GM23338 (cell line): ENCODE measurements at regions not wholly inside any gene's neighbourhood (a gene's known extent, or its start where the extent isn't known, plus 50 kb on each side); places are given as distances from the start of the nearest gene placed in this dataset.

Source experiments
- ATAC-seq: fragments of 200-7000 bp; cut with Tn5 transposase; 3 replicates; pipeline ENCODE4 v1.9.1; 2020
- DNase-seq: peaks from one replicate; pipeline ENCODE4 v3.0.0-alpha.2; 2015; ENCODE audit warnings: low spot score
- H2AFZ ChIP-seq: fragments of 200-600 bp; sonication (generic); 2 replicates; pipeline ENCODE4 v1.8.0; 2016; ENCODE audit warnings: antibody characterized with exemption, mild to moderate bottlenecking, moderate library complexity
- H3F3A ChIP-seq: fragments of 200-600 bp; sonication (generic); replicated peaks from 2 replicates; pipeline ENCODE4 v1.8.0; 2017; ENCODE audit warnings: antibody characterized with exemption, mixed run types, low read depth
- H3K27ac ChIP-seq: fragments of 200-600 bp; sonication (generic); 2 replicates; pipeline ENCODE4 v1.6.1; 2016; ENCODE audit warnings: low read depth
- H3K27me3 ChIP-seq: fragments of 200-600 bp; sonication (generic); 2 replicates; pipeline ENCODE4 v1.8.0; 2016; ENCODE audit warnings: mild to moderate bottlenecking, mixed run types, moderate library complexity; ENCODE audit not compliant: insufficient read depth
- H3K36me3 ChIP-seq: fragments of 200-600 bp; sonication (generic); 2 replicates; pipeline ENCODE4 v1.8.0; 2016; ENCODE audit warnings: mild to moderate bottlenecking; ENCODE audit not compliant: insufficient read depth
- H3K4me1 ChIP-seq: fragments of 200-600 bp; sonication (generic); 2 replicates; pipeline ENCODE4 v1.8.0; 2016; ENCODE audit warnings: mild to moderate bottlenecking, moderate library complexity; ENCODE audit not compliant: insufficient read depth
- H3K4me2 ChIP-seq: fragments of 200-600 bp; sonication (generic); 2 replicates; pipeline ENCODE4 v1.7.1; 2017; ENCODE audit warnings: mixed run types
- H3K4me3 ChIP-seq: fragments of 200-600 bp; sonication (generic); 2 replicates; pipeline ENCODE4 v1.6.1; 2016; ENCODE audit warnings: mixed run types
- H3K79me2 ChIP-seq: fragments of 200-600 bp; sonication (generic); replicated peaks from 2 replicates; pipeline ENCODE4 v1.8.0; 2017; ENCODE audit warnings: mild to moderate bottlenecking; ENCODE audit not compliant: insufficient read depth
- H3K9me2 ChIP-seq: fragments of 200-600 bp; sonication (generic); 2 replicates; pipeline ENCODE4 v1.8.0; 2017; ENCODE audit not compliant: insufficient read depth
- H4K20me1 ChIP-seq: fragments of 200-600 bp; sonication (generic); replicated peaks from 2 replicates; pipeline ENCODE4 v1.8.0; 2017; ENCODE audit warnings: mild to moderate bottlenecking; ENCODE audit not compliant: insufficient read depth
- H3K27ac Mint-ChIP-seq: 2 replicates; pipeline ENCODE4 v1.8.0; 2020; ENCODE audit warnings: inconsistent platforms, mild to moderate bottlenecking, moderate library complexity, mixed read lengths
- H3K27me3 Mint-ChIP-seq: 3 replicates; pipeline ENCODE4 v1.8.0; 2022; ENCODE audit warnings: low read depth, mild to moderate bottlenecking, moderate library complexity, mixed read lengths, inconsistent platforms; ENCODE audit not compliant: insufficient read depth, poor library complexity
- H3K36me3 Mint-ChIP-seq: 3 replicates; pipeline ENCODE4 v1.8.0; 2021; ENCODE audit warnings: low read depth, mild to moderate bottlenecking, inconsistent platforms, moderate library complexity, mixed read lengths
- H3K4me1 Mint-ChIP-seq: 3 replicates; pipeline ENCODE4 v1.8.0; 2020; ENCODE audit warnings: mild to moderate bottlenecking, inconsistent platforms, mixed read lengths
- H3K4me3 Mint-ChIP-seq: 3 replicates; pipeline ENCODE4 v1.8.0; 2021; ENCODE audit warnings: moderate library complexity, mild to moderate bottlenecking, inconsistent platforms, mixed read lengths
- H3K9me3 Mint-ChIP-seq: 3 replicates; pipeline ENCODE4 v1.8.0; 2020; ENCODE audit warnings: moderate library complexity, mild to moderate bottlenecking, inconsistent platforms, mixed read lengths
- CREB1 ChIP-seq: fragments of 250-450 bp; sonication (Bioruptor Pico); IDR thresholded peaks from 2 replicates; pipeline ENCODE4 v1.5.0; 2020; ENCODE audit warnings: low read depth, mild to moderate bottlenecking, moderate library complexity
- CTCF ChIP-seq, 2 experiments: fragments of 200-600 bp in 1 of 2; sonication (generic) in 1 of 2; conservative IDR thresholded peaks; 2 replicates each; pipeline versions ENCODE4 v1.5.1 to v1.6.1; 2016 to 2017; ENCODE audit warnings: antibody characterized with exemption in 2 of 2, low read depth in 2 of 2, mild to moderate bottlenecking in 2 of 2, moderate library complexity in 1 of 2
- EZH2 ChIP-seq: fragments of 200-600 bp; sonication (generic); IDR thresholded peaks from one replicate; pipeline ENCODE4 v1.8.0; 2017; ENCODE audit warnings: antibody characterized with exemption, mild to moderate bottlenecking, low read depth; ENCODE audit not compliant: unreplicated experiment
- EZH2phosphoT487 ChIP-seq: fragments of 200-600 bp; sonication (generic); IDR thresholded peaks from one replicate; pipeline ENCODE4 v1.8.1; 2018; ENCODE audit warnings: antibody characterized with exemption; ENCODE audit not compliant: unreplicated experiment
- JUNB ChIP-seq: IDR thresholded peaks from one replicate; pipeline ENCODE4 v1.6.1; 2016; ENCODE audit warnings: antibody characterized with exemption; ENCODE audit not compliant: unreplicated experiment
- NANOG ChIP-seq: IDR thresholded peaks from 2 replicates; pipeline ENCODE4 v1.6.1; 2016; ENCODE audit warnings: antibody characterized with exemption, borderline replicate concordance
- REST ChIP-seq: IDR thresholded peaks from one replicate; pipeline ENCODE4 v1.6.1; 2018; ENCODE audit warnings: antibody characterized with exemption; ENCODE audit not compliant: unreplicated experiment
- STAT1 ChIP-seq: IDR thresholded peaks from one replicate; pipeline ENCODE4 v1.6.1; 2016; ENCODE audit warnings: antibody characterized with exemption; ENCODE audit not compliant: unreplicated experiment
- ZNF114 ChIP-seq: fragments of 250-450 bp; sonication (Bioruptor Pico); IDR thresholded peaks from 2 replicates; pipeline ENCODE4 v1.5.0; 2020; ENCODE audit warnings: mild to moderate bottlenecking, moderate library complexity
- ZNF331 ChIP-seq: fragments of 250-450 bp; sonication (Bioruptor Pico); IDR thresholded peaks from 2 replicates; pipeline ENCODE4 v1.5.0; 2020; ENCODE audit warnings: low read depth, mild to moderate bottlenecking, moderate library complexity
- ZNF462 ChIP-seq: fragments of 250-450 bp; sonication (Bioruptor Pico); IDR thresholded peaks from 2 replicates; pipeline ENCODE4 v1.5.0; 2020; ENCODE audit warnings: mild to moderate bottlenecking, moderate library complexity

- no peak for DNase-seq
- Mint-ChIP-seq H3K27me3 (peaks cover 5% of the 10 kb centered on the region), H3K4me1 (peaks cover 3% of the 10 kb centered on the region; the same call in 2 of the 3 replicates), H3K4me3 (no peak overlapping the region), H3K36me3 (peaks cover 34% of the 10 kb centered on the region), H3K9me3 (peaks cover 19% of the 10 kb centered on the region), H3K27ac (no peak overlapping the region)
- no peak overlapping the region for H3K4me2 ChIP-seq
- H2AFZ ChIP-seq, result no peak overlapping the region
- peaks cover 10% of the 10 kb centered on the region for H4K20me1 ChIP-seq
- H3K79me2 ChIP-seq, result peaks cover 63% of the 10 kb centered on the region
- no peak for ATAC-seq
- H3F3A ChIP-seq, result no peaks in the 10 kb centered on the region
- TF ChIP-seq NANOG (no peak), STAT1 (no peak), CTCF (conservative IDR thresholded peaks at IDR 0.05; ENCODE audit: low read depth in 2 of 2) (no peak), EZH2phosphoT487 (no peak), CREB1 (CRISPR knock-in tag) (no peak), REST (no peak), ZNF331 (CRISPR knock-in tag) (no peak), EZH2 (no peak), ZNF114 (CRISPR knock-in tag) (no peak), JUNB (no peak), ZNF462 (no peak)
- H3K27ac ChIP-seq, result no peak overlapping the region
- no peaks in the 10 kb centered on the region for H3K9me2 ChIP-seq
- H3K27me3 ChIP-seq, result no peaks in the 10 kb centered on the region
- H3K4me1 ChIP-seq, result peaks cover 11% of the 10 kb centered on the region; the same call in 1 of the 2 replicates
- H3K36me3 ChIP-seq, result peaks cover 4% of the 10 kb centered on the region; the same call in 1 of the 2 replicates
- no peak overlapping the region for H3K4me3 ChIP-seq
Measured at GRCh38 chr16:85183564-85183963, 71.3 kb upstream of the CIBAR2 start.
